PC-9 (cell line): ENCODE measurements at regions not wholly inside any gene's neighbourhood (a gene's known extent, or its start where the extent isn't known, plus 50 kb on each side); places are given as distances from the start of the nearest gene placed in this dataset.

Experiments
- CTCF ChIP-seq: fragments of 200-600 bp; sonication (generic); conservative IDR thresholded peaks from 2 replicates; pipeline ENCODE4 v1.6.1; 2017; ENCODE audit warnings: mixed run types, antibody characterized with exemption, mild to moderate bottlenecking, moderate library complexity
- EZH2 ChIP-seq: fragments of 200-600 bp; sonication (generic); IDR thresholded peaks from 2 replicates; pipeline ENCODE4 v1.8.0; 2017; ENCODE audit warnings: antibody characterized with exemption, low read depth

DNA sequence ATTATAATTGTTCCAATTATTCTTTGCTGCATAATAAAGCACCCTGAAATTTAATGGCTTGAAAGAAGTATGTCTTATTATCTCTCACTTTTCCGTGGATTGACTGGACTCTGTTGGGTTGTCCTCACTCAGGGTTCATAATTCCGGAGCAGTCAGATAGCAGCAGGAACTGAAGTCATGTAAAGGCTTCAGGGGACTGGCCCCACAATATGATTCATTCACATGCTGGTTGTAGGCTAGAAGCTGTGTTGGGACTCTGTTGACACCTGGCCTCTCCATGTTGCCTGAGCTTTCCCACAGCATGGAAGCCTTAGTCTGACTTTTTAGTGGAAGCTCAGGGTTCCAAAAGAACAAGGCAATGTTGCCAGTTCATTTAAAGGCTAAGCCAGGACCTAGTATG lies 367.1 kb upstream of the ADGRL2 start:
- TF ChIP-seq EZH2 (no peak), CTCF (no peak)
